Endothelial cell of umbilical vein (primary cell): ENCODE measurements at regions not wholly inside any gene's neighbourhood (a gene's known extent, or its start where the extent isn't known, plus 50 kb on each side); places are given as distances from the start of the nearest gene placed in this dataset.

Experiments
- CTCF ChIP-seq, 2 donors: IDR thresholded peaks; 1 replicate in 1 of 2; 2 replicates in 1 of 2; pipeline ENCODE4 v1.5.1; 2011; ENCODE audit warnings: low read length in 2 of 2, mild to moderate bottlenecking in 2 of 2, moderate library complexity in 2 of 2, control low read depth in 1 of 2, inconsistent platforms in 1 of 2, low read depth in 1 of 2; ENCODE audit not compliant: insufficient read depth in 1 of 2; ENCODE audit errors: extremely low read depth in 1 of 2
- FOS ChIP-seq: IDR thresholded peaks from 2 replicates; pipeline ENCODE4 v1.6.1; 2011; ENCODE audit warnings: mild to moderate bottlenecking, low read length, moderate library complexity, borderline replicate concordance; ENCODE audit not compliant: insufficient read depth
- JUN ChIP-seq: IDR thresholded peaks from 2 replicates; pipeline ENCODE4 v1.6.1; 2011; ENCODE audit warnings: borderline replicate concordance, low read depth; ENCODE audit not compliant: insufficient read length, insufficient read depth
- POLR2A ChIP-seq: IDR thresholded peaks from 2 replicates; pipeline ENCODE4 v1.6.1; 2012; ENCODE audit warnings: low read depth, mild to moderate bottlenecking, control low read depth, low read length
- POLR2AphosphoS5 ChIP-seq: IDR thresholded peaks from 2 replicates; pipeline ENCODE4 v1.6.1; 2012; ENCODE audit warnings: low read depth, mild to moderate bottlenecking, control low read depth, low read length, moderate library complexity; ENCODE audit not compliant: insufficient read depth

DNA sequence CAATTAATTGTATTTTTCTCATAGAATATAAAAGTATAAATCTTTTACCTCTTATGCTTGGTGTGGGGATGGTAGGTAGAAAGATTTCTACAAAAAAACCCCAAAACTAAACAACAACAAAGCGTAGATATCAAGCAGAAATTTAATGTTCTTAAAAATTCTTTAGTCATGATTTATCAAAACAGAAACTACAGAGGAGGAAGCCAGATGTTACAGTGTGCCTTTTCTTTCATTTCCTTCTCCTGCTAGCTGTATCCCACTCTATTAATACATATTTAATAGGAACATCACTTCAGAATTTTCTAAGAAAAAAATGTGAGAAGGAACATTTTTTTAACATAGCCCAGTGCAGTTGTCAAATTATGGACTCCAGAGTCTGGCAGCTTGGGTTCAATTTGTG is 420.6 kb downstream of the TUSC7 start:
- TF ChIP-seq CTCF (IDR thresholded peaks at IDR 0.05; ENCODE audit: extremely low read depth in 1 of 2, insufficient read depth in 1 of 2, low read depth in 1 of 2, low read length in 2 of 2) (no peak), FOS (no peak), POLR2A (no peak), JUN (no peak), POLR2AphosphoS5 (no peak)
